Neural progenitor cell (in vitro differentiated cells): ENCODE measurements at regions not wholly inside any gene's neighbourhood (a gene's known extent, or its start where the extent isn't known, plus 50 kb on each side); places are given as distances from the start of the nearest gene placed in this dataset.

Experiments used
- DNase-seq: peaks from one replicate; pipeline ENCODE4 v3.0.0-alpha.2; 2016; ENCODE audit warnings: low spot score
- H2AFZ ChIP-seq: fragments of 200-600 bp; sonication (generic); replicated peaks from 2 replicates; pipeline ENCODE4 v1.6.1; 2016; ENCODE audit warnings: antibody characterized with exemption
- H3F3A ChIP-seq: fragments of 200-600 bp; sonication (generic); 2 replicates; pipeline ENCODE4 v1.6.1; 2016; ENCODE audit warnings: antibody characterized with exemption, low read depth
- H3K27ac ChIP-seq: fragments of 200-600 bp; sonication (generic); 2 replicates; pipeline ENCODE4 v1.5.1; 2016; ENCODE audit warnings: mild to moderate bottlenecking
- H3K27me3 ChIP-seq: fragments of 200-600 bp; sonication (generic); 2 replicates; pipeline ENCODE4 v1.6.1; 2016; ENCODE audit warnings: mild to moderate bottlenecking, moderate library complexity
- H3K36me3 ChIP-seq: fragments of 200-600 bp; sonication (generic); 2 replicates; pipeline ENCODE4 v1.5.1; 2016
- H3K4me1 ChIP-seq: fragments of 200-600 bp; sonication (generic); 2 replicates; pipeline ENCODE4 v1.6.1; 2016; ENCODE audit warnings: mixed run types
- H3K4me2 ChIP-seq: fragments of 200-600 bp; sonication (generic); 2 replicates; pipeline ENCODE4 v1.6.1; 2016
- H3K4me3 ChIP-seq: fragments of 200-600 bp; sonication (generic); 2 replicates; pipeline ENCODE4 v1.5.1; 2016
- H3K79me2 ChIP-seq: fragments of 200-600 bp; sonication (generic); 2 replicates; pipeline ENCODE4 v1.6.1; 2016; ENCODE audit warnings: low read depth
- H3K9ac ChIP-seq: fragments of 200-600 bp; sonication (generic); 2 replicates; pipeline ENCODE4 v1.6.1; 2016
- H3K9me3 ChIP-seq: fragments of 200-600 bp; sonication (generic); 2 replicates; pipeline ENCODE4 v1.5.1; 2016; ENCODE audit warnings: low read depth
- H4K20me1 ChIP-seq: fragments of 200-600 bp; sonication (generic); 2 replicates; pipeline ENCODE4 v1.6.1; 2016; ENCODE audit warnings: low read depth
- H3K27ac Mint-ChIP-seq: 3 replicates; pipeline ENCODE4 v1.8.0; 2021; ENCODE audit warnings: mixed read lengths
- H3K27me3 Mint-ChIP-seq: 2 replicates; pipeline ENCODE4 v1.8.0; 2022; ENCODE audit warnings: low read depth, mild to moderate bottlenecking, inconsistent platforms, moderate library complexity, mixed read lengths; ENCODE audit not compliant: insufficient read depth
- H3K36me3 Mint-ChIP-seq: 3 replicates; pipeline ENCODE4 v1.8.0; 2021; ENCODE audit warnings: mixed read lengths
- H3K4me1 Mint-ChIP-seq: 3 replicates; pipeline ENCODE4 v1.8.0; 2021; ENCODE audit warnings: mixed read lengths
- H3K4me3 Mint-ChIP-seq: 3 replicates; pipeline ENCODE4 v1.8.0; 2021; ENCODE audit warnings: mild to moderate bottlenecking, moderate library complexity, mixed read lengths
- H3K9me3 Mint-ChIP-seq: 3 replicates; pipeline ENCODE4 v1.8.0; 2020; ENCODE audit warnings: mixed read lengths
- EZH2 ChIP-seq: fragments of 200-600 bp; sonication (generic); IDR thresholded peaks from 2 replicates; pipeline ENCODE4 v1.6.1; 2017; ENCODE audit warnings: antibody characterized with exemption, mild to moderate bottlenecking, moderate library complexity
- EZH2phosphoT487 ChIP-seq: fragments of 200-600 bp; sonication (generic); IDR thresholded peaks from 2 replicates; pipeline ENCODE4 v1.6.1; 2017; ENCODE audit warnings: antibody characterized with exemption
- TF ChIP-seq, protein P1 (sequence below): fragments of 200-600 bp; sonication (generic); IDR thresholded peaks from 2 replicates; pipeline ENCODE4 v1.5.1; 2017; ENCODE audit warnings: antibody characterized with exemption, mild to moderate bottlenecking

DNA sequence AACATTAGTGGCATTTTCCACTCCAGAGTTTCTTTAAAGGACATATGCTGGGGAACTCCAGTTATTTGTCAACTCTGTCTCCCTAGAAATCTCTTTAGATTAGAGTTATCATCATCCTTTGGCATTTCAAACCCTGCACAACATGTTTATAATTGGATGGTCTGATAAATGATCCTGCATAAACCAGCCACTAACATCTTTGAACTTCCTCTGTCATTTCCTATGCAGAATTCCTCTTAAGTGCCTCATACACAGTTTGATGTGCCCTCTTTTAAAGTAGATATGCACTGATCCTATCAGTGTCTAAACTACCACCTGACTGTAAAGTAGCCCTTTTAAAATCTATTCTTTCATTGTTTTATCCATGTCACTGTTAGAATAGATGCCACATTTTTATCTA lies 306.3 kb upstream of the IRAK1BP1 start:
- H3K36me3 ChIP-seq = no peaks in the 10 kb centered on the region
- H3K9ac ChIP-seq = no peak overlapping the region
- Mint-ChIP-seq H3K27ac (no peak overlapping the region), H3K36me3 (no peaks in the 10 kb centered on the region), H3K9me3 (peaks cover 11% of the 10 kb centered on the region), H3K4me3 (no peak overlapping the region), H3K4me1 (no peaks in the 10 kb centered on the region), H3K27me3 (no peaks in the 10 kb centered on the region)
- H4K20me1 ChIP-seq = no peaks in the 10 kb centered on the region
- no peaks in the 10 kb centered on the region for H3F3A ChIP-seq
- H3K27ac ChIP-seq = no peak overlapping the region
- H3K27me3 ChIP-seq = no peaks in the 10 kb centered on the region
- H3K4me1 ChIP-seq = no peaks in the 10 kb centered on the region
- H3K79me2 ChIP-seq = no peaks in the 10 kb centered on the region
- H3K9me3 ChIP-seq = no peaks in the 10 kb centered on the region
- H2AFZ ChIP-seq = no peak overlapping the region
- no peak overlapping the region for H3K4me3 ChIP-seq
- no peak for DNase-seq
- TF ChIP-seq EZH2 (no peak), EZH2phosphoT487 (no peak)
- TF ChIP-seq, protein P1, sequence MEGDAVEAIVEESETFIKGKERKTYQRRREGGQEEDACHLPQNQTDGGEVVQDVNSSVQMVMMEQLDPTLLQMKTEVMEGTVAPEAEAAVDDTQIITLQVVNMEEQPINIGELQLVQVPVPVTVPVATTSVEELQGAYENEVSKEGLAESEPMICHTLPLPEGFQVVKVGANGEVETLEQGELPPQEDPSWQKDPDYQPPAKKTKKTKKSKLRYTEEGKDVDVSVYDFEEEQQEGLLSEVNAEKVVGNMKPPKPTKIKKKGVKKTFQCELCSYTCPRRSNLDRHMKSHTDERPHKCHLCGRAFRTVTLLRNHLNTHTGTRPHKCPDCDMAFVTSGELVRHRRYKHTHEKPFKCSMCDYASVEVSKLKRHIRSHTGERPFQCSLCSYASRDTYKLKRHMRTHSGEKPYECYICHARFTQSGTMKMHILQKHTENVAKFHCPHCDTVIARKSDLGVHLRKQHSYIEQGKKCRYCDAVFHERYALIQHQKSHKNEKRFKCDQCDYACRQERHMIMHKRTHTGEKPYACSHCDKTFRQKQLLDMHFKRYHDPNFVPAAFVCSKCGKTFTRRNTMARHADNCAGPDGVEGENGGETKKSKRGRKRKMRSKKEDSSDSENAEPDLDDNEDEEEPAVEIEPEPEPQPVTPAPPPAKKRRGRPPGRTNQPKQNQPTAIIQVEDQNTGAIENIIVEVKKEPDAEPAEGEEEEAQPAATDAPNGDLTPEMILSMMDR = no peak
- H3K4me2 ChIP-seq = no peak overlapping the region

DNA sequence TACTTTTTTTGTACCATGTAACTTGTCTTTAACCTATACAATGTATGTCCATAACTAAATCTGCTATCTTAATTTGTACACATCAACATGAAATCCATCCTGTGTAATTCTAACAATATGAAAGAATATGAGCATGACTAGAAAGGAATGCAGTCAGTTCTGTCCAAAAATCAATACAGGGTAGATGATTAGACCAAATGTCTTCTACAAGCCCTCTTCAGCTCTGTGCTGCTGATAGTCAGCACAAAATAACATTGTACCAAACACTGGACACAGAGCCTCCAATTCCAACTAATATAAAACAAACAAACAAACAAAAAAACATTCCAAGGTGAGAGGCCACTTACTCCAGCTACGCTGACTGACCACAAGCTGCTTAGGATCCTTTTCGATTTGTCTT lies 301.4 kb upstream of the IRAK1BP1 start:
- Mint-ChIP-seq H3K4me1 (no peaks in the 10 kb centered on the region), H3K9me3 (peaks cover 6% of the 10 kb centered on the region), H3K27ac (no peak overlapping the region), H3K4me3 (no peak overlapping the region), H3K27me3 (no peaks in the 10 kb centered on the region), H3K36me3 (no peaks in the 10 kb centered on the region)
- no peak overlapping the region for H2AFZ ChIP-seq
- H3K27ac ChIP-seq = no peak overlapping the region
- no peak overlapping the region for H3K4me3 ChIP-seq
- no peak for TF ChIP-seq EZH2
- TF ChIP-seq, protein P1 = no peak
- no peak for TF ChIP-seq EZH2phosphoT487
- H4K20me1 ChIP-seq = no peaks in the 10 kb centered on the region
- H3K36me3 ChIP-seq = no peaks in the 10 kb centered on the region
- no peak overlapping the region for H3K9ac ChIP-seq
- no peaks in the 10 kb centered on the region for H3F3A ChIP-seq
- no peaks in the 10 kb centered on the region for H3K27me3 ChIP-seq
- H3K9me3 ChIP-seq = no peaks in the 10 kb centered on the region
- H3K4me2 ChIP-seq = no peak overlapping the region
- no peaks in the 10 kb centered on the region for H3K4me1 ChIP-seq
- no peak for DNase-seq
- no peaks in the 10 kb centered on the region for H3K79me2 ChIP-seq

DNA sequence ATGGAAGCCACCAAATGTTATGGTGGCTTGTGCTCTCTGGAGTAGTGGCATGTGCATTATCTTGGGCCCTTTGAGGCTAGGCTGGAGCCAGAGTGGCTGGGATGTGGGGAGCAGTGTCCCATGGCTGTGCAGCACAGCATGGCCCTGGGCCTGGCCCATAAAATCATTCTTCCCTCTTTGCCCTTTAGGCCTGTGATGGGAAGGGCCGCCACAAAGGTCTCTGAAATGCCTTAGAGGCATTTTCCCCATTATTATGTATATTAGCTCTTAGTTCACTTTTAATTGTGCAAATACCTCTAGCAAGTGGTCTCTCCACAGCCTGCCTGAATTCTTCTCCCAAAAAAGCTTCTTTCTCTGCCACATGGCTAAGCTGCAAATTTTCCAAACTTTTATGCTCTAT lies 297.3 kb upstream of the IRAK1BP1 start:
- Mint-ChIP-seq H3K4me3 (no peak overlapping the region), H3K4me1 (no peaks in the 10 kb centered on the region), H3K27me3 (no peaks in the 10 kb centered on the region), H3K36me3 (no peaks in the 10 kb centered on the region), H3K27ac (no peak overlapping the region), H3K9me3 (peaks cover 6% of the 10 kb centered on the region)
- Histone ChIP-seq H3F3A (no peaks in the 10 kb centered on the region), H3K27me3 (no peaks in the 10 kb centered on the region), H3K4me3 (no peak overlapping the region), H3K9me3 (no peaks in the 10 kb centered on the region), H3K27ac (no peak overlapping the region), H3K4me1 (no peaks in the 10 kb centered on the region), H3K9ac (no peak overlapping the region), H3K4me2 (no peak overlapping the region), H2AFZ (no peak overlapping the region), H3K36me3 (no peaks in the 10 kb centered on the region), H3K79me2 (no peaks in the 10 kb centered on the region), H4K20me1 (no peaks in the 10 kb centered on the region)
- no peak for TF ChIP-seq EZH2phosphoT487
- TF ChIP-seq, protein P1 = no peak
- TF ChIP-seq EZH2 = no peak
- peak; percentile 6 for DNase-seq

DNA sequence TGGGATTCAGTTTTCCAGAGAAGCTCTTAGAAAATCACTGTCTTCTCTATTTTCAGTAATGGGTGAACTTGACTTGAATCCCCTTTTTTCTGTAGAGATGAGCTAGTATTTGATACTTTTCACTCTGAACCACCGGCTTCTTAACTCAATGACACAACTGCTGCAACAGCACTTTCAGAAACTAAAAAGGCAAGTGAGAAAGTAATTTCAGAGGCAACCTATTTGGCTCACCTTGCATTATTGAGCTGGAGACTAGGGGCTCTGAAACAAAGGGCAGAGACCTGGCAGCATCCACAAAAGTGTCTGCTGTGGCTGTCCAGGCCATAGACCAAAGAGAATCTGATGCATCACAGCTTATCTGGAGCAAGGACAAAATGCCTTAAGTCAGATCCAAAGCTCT lies 289.8 kb upstream of the IRAK1BP1 start:
- no peak overlapping the region for H3K27ac ChIP-seq
- no peaks in the 10 kb centered on the region for H3K79me2 ChIP-seq
- H3K9ac ChIP-seq = no peak overlapping the region
- H3K9me3 Mint-ChIP-seq = no peaks in the 10 kb centered on the region
- TF ChIP-seq EZH2phosphoT487 = no peak
- TF ChIP-seq EZH2 = no peak
- TF ChIP-seq, protein P1 = no peak
- H3K4me1 Mint-ChIP-seq = no peaks in the 10 kb centered on the region
- H3F3A ChIP-seq = no peaks in the 10 kb centered on the region
- no peak overlapping the region for H3K4me3 ChIP-seq
- DNase-seq = no peak
- H3K27ac Mint-ChIP-seq = no peak overlapping the region
- no peaks in the 10 kb centered on the region for H3K36me3 ChIP-seq
- H4K20me1 ChIP-seq = no peaks in the 10 kb centered on the region
- H3K36me3 Mint-ChIP-seq = no peaks in the 10 kb centered on the region
- H3K4me2 ChIP-seq = no peak overlapping the region
- no peak overlapping the region for H3K4me3 Mint-ChIP-seq
- H3K27me3 Mint-ChIP-seq = peaks cover 3% of the 10 kb centered on the region
- H3K9me3 ChIP-seq = no peaks in the 10 kb centered on the region
- H3K4me1 ChIP-seq = no peaks in the 10 kb centered on the region
- H2AFZ ChIP-seq = no peak overlapping the region
- no peaks in the 10 kb centered on the region for H3K27me3 ChIP-seq
